ENCODE measurements at regions not wholly inside any gene's neighbourhood (a gene's known extent, or its start where the extent isn't known, plus 50 kb on each side); places are given as distances from the start of the nearest gene placed in this dataset.
"Not testable (repeated sequence)": the region's sequence is repeated elsewhere in the genome, so short reads cannot be mapped to it uniquely, and the experiment has no call there.

DNA sequence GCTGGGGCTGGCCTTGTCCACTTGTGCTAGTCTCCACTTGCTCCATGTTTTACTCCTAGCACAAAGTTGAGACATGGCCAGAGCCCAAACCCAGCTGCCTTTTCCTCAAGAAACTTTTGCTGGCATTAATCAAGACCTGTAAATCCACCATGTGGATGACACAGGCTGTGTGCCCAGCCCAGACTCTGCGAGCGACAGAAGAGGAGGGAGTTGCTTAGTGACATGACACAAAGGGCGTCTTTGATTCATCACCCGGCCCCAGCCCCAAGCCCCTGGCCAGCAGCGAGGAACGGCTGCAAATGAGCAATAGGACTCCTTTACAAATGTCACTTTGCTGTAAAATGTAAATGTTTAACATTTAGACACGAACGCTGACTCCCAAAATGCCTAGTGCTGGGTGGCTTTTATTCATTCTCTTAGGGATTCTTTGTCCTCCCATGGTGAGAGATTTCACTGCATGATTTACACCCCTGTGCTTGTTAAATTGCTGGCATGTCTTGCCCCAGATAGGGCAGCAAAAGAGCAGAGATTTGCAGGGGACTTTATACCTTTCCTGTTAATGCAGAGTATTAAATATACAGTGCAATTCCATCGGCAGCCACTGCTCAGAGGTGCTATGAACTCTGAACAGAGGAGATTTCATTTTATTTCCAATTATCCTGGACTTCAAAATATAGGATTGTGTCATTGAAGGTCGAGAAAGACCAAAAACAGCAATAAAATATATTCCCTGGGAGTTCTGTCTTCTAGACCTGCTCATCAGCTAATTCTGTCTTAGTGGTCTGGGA, 263.6 kb upstream of the NCAM1 start:
- no peak for DNase-seq (ENCODE audit: low read depth in 2 of 2)

DNA sequence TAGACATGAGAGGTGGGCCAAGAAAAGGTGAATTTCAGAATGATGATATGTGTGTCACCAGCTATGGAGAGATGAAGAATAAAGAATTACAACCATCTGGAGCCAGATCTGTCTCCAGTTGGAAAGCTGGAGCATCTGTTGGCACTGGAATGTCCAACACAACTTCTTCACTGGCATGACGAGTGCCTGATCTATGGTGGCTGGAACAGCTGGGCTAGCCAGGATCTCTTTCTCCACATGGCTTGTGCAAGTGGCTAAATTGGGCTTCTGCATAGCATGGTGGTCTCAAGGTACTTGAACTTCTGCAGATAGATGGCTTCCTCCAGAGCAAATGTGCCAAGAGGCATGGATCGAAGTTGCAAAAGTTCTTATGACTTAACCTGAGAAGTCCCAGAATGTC, 256.1 kb upstream of the NCAM1 start:
- DNase-seq (ENCODE audit: low read depth in 2 of 2): no peak

DNA sequence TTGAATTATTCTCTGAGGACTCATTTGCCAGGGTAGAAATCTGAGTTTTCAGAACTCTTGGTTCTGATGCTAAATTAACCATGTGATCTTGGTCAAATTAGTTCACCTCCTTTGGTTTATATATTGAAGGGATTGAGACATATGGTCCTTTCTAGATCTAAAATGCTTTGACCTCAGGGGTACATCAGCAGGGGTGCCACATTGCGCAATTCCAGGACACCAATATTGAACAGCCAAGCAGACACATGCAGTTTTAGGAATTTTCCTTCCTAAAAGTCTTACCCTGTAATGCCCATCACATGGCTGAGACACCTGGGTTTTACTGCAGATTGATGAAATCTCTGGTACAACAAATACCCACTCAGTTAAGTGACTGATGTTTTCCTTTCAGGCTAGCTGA, 254.4 kb upstream of the NCAM1 start:
- DNase-seq (ENCODE audit: low read depth in 2 of 2): no peak

DNA sequence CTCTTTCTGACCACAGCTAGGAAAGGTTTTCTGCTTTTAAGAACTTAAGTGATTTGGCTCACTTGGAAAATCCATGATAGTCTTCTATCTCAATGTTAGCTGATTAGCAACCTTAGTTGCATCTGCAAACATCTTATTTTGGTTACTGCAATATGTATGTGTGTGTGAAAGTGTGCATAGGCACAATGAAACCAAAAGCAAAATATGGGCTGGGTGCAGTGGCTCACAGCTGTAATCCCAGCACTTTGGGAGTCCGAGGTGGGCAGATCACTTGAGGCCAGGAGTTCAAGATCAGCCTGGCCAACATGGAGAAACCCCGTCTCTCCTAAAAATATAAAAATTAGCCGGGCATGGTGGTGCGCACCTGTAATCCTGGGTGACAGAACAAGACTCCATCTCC, 246.9 kb upstream of the NCAM1 start:
- not testable (repeated sequence) for DNase-seq (ENCODE audit: low read depth in 2 of 2)

DNA sequence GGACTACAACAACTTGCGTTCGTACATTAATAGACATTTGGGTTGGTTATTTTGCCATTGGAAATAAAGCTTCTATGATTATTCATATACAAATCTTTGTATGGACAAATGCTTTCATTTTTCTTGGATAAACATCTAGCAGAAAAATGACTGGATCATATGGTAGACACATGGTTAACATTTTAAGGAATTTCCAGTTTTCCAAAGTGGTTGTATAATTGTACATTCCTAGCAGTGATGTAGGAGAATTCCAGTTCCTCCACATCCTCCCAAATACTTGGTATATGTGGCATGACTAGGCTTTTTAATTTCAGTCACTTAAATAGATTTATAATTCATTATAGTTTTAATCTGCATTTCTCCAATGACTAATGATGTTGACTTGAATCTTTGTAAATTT, 246.2 kb upstream of the NCAM1 start:
- no peak for DNase-seq (ENCODE audit: low read depth in 2 of 2)

DNA sequence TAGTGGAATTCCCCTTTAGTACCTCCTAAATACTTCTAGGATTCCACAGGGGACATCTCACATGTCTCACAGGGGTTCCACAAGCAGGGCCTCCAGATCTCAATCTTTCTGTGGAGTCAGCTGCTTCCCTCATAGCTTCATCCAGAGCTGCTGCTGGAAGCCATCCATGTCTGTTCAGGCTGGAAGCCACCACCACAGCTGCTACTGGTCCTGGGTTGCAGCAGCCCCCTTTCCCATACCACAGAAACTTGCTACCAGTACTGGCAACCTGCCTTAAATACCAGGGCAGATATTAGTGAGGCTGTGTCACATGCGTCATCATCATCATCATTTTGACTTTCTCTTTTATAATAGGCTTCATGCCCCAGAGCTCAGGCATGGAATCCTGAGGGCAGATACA, 242.7 kb upstream of the NCAM1 start:
- DNase-seq (ENCODE audit: low read depth in 2 of 2): no peak

DNA sequence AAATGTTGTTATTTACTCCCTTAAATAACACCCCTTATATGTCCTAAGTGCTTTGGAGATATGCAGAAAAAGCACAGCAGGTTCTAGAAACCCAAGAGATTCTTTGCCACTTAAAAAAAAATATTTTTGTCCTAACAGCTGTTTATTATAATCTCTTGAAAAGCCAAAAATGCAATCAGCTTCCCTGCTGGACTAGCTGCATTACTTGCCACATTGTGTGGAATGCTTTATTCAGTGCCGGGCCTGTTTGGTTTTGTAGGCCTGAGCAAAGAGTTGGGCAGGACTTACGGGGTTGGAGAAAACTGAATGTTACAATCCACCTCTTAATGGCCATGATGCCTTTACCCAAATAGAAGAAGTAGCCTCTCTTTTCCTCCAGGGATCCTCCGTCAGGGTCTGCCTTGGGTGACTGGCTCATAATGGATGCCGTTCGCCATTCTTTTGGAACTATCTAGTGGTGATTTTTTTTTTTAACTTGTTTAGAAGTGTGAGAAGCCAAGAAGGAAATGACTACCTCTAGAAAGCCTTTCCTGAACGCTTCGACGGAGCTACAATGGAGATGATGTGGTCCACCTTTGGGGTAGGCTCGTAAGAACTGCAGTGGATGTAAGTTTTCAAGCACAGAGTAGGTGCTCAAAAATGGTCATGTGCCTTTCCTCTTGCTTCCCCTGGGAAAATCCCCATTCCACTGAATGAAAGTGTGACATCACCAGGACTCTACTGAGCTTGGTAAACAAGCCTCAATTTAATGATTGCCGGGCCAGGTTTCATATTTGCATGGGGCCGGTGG, 241.3 kb upstream of the NCAM1 start:
- DNase-seq (ENCODE audit: low read depth in 2 of 2): no peak

DNA sequence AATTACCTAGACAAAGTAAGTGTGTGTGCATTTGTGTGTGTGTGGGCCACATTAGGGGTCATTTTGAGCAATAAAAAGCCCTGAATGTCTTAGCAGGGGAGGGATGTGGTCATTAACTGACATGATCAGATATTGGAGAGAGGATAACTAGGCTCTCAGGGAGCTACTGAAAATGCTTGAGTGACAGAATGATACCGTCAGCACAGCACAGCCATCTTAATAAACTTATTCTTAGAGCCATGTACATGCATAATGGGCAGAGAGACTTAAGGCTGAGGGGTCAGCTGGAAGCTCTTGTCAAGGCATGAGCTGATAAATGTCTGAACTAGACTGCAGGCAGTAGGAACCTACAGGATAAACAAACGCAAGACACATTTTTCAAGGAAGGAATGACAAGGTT, 239.1 kb upstream of the NCAM1 start:
- DNase-seq (ENCODE audit: low read depth in 2 of 2): no peak

DNA sequence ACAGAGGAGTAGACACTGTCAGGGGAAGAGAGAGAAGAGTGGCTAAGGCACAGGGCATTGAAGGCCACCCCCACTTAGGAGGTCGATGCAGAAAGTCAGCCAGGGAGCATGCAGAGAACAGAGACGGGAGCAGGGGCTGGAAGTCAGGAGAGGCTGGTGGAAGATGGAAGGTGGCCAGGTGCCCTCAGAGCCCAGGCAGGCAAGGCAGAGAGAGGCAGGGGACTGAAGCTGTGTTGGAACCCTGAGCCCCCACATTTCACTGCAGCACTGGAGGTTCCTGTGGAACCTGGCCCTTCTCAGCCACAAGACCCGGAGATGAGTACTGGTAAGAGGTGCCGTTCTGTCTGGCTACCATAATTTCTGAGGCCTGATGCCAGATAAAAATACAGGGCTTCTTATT, 238.3 kb upstream of the NCAM1 start:
- no peak for DNase-seq (ENCODE audit: low read depth in 2 of 2)

DNA sequence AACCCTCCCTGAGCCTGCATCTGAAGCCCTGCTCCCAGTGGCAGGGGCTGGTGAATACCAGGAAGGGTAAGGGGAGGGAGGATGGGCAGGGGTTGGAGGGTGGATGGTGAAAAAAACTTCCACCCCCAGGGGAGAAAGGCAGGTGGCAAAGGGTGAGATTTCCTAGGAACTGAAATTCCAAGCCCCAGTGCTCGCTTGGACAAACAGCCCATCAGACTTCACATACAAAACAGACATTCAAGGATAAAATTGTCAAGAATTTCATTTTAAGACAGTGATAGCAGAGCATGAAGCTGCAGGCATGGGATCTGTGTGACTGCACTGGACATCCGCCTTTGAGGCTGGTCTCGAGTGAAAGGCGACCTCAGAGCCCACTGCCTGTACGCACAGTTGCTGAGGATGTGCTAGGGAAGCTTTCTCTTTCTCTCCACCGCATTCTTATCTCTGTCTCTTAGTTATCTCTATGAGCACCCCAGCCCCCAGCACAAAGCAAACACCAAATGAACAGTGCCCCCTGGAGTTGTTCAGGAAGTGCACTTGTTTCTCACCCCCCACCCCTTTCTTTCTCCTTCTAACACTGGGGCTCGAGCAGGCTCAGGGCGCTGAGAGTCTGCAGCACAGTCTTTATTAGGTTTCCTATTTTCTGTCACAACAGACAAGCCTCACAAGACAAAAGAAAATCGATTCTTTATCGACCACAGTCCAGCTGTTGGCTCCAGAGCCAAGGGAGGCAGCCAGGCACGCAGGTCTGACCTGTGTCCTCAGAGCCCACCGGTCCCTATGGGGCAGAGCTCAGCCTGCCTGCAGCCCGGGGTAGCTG, 237.3 kb upstream of the NCAM1 start:
- DNase-seq (ENCODE audit: low read depth in 2 of 2): no peak

DNA sequence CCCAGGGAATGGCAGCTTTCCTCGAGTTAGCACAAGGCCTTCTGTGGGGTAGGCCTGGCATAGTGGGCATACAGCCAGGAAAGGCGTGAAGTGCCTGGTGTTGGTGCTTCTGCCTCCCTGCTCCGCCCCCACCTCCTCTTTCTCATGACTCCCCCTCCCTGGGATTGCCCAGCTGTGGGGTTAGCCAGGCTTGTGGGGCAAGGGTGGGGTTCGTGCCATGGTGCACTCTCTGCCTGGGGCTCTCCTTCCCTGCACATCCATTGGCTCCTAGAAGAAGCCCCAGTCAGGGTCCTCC, 236.8 kb upstream of the NCAM1 start:
- no peak for DNase-seq (ENCODE audit: low read depth in 2 of 2)

DNA sequence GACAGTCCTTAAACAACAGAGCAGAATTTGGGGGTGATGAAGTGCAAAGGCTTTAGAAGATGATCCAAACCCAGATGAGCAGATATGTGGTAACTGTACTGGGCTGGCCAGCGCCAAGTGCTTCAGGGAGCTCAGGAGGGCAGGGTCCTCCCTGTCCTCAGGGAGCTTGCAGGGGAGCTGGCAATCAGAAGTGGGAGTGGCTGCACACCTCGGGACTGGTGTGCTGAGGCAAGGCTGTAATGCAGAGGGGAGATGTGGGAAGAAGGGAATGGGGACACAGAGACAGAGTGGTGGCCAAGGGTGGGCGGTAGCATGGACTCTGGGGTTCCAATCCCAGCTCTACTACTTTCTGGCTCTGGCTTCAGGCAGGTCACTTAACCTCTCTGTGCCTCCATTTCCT, 235.6 kb upstream of the NCAM1 start:
- no peak for DNase-seq (ENCODE audit: low read depth in 2 of 2)

DNA sequence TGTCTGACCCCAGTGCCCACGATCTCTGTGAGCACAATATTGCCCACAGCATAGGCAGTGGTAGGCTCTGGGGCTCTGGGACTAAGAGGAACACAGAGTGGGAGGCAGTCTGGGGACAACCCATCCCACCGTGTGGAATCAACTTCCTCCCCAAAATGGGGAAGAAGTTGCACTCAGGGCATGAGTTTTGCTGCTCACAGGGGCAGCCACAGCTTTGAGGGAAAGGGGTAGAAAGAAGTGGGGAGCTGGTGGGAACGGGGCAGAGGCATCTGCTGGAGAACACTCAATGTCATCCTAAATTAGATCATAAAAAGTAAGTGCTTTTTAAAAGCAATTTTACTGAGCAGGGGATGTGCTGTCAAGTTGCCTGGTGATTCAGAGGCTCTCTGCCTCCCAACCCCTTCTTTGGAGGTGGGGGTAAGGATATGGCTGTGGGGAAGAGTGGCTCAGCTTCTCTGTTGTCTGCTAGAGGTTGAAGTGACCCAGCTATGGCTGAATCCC, 233.8 kb upstream of the NCAM1 start:
- DNase-seq (ENCODE audit: low read depth in 2 of 2): no peak

DNA sequence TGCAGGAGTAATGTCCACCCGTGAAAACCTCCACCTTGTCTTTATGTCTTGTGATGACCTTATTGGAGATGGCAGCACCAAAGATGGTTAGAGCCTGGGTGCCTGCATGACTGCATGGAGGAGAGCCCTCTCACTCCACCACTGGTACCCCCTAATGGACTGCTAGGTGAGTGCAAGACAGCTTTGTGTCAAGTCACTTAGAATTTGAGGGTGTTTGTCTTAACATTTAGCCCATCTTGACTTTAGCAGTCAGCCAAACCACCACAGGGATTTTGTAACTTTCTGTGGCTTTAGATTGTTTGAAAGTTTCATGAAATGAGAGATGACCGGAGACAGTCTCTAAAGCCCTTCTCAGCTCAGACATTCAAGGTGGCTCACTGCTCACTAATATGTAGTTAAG, 232.9 kb upstream of the NCAM1 start:
- no peak for DNase-seq (ENCODE audit: low read depth in 2 of 2)

DNA sequence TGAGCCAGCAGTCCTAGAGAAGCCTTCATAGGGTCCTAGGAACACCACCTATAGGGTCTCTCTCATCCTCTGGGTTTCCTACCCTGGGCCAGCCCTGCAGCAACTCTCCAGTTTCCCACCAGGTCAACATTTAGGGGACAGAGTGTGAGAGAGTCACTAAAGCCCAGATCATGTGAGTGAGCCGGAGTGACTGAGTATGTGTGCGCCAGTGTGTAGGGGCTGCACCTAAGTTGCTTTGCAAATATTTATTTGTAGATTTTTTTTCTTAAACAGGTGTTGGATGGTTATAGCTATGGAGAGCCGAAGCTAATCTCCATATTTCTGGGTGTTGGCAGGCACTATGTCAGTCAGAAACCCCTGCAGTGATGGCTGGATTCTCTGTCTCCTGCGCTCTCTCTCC, 232.5 kb upstream of the NCAM1 start:
- DNase-seq (ENCODE audit: low read depth in 2 of 2): no peak

DNA sequence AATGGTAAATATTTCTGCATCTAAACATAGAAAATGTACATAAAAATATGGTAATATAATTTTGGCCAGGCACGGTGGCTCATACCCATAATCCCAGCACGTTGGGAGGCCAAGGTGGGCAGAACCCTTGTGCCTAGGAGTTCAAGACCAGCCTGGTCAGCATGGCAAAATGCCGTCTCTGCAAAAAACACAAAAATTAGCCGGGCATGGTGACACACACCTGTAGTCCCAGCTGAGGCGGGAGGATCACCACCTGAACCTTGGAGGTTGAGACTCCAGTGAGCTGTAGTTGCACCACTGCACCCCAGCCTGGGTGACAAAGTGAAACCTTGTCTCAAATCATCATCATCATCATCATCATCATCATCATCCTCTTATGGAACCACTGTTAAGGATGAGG, 230.6 kb upstream of the NCAM1 start:
- DNase-seq (ENCODE audit: low read depth in 2 of 2): no peak

DNA sequence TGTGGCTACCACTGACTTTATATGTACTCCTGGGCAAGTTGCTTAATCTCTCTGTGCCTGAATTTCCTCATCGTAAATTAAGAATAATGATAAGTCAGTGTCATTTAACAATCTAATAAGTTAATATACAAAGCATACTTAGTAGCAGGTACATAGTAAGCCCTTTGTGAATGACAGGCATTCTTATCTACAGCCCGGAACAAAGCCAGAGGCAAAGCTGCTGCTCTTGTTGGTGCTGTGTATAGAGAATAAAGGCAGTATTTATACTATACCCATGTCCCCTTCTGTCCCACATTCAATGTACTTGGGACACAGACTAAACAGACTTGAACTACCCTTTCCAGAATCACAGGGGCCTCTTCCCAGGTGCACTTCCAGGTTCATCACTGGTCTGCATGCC, 229.7 kb upstream of the NCAM1 start:
- no peak for DNase-seq (ENCODE audit: low read depth in 2 of 2)

DNA sequence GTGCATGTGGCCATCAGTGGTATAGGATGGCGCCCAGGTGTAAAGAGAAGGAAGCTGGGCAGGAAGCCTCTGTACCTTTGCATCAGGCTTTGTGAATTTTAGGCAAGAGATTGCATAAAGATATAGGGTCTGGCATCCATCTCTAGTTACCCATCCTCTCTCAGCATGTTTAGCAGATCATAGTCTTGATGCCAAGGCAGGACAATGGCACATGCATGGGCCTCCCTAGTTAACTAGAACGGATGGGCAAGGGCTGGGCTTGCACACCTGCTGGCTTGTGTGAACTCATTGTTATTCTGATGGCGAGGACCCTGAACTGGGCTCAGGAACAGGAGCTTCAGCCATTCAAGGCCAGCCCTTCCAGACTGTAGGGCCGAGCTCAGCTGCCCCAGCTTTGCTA, 229.2 kb upstream of the NCAM1 start:
- DNase-seq (ENCODE audit: low read depth in 2 of 2): no peak

DNA sequence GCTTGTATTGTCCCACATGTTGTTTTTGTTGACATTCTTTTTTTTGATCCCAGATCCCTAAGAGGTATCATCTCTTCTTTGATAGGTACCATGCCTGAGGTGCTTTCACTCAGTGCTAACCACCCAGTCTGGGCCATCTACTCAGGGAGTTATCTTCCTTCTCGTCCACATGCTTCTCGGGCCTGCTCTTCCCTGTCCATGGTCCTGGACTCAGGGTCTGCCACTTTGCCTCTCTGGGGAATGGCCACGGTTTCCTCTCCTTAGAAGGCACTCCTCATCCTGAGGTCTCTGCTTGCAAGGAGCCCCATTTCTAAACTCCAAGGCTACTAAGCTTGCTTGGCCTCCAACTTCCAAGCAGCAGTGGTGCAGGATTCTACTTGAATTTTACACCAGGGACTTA, 227.0 kb upstream of the NCAM1 start:
- DNase-seq (ENCODE audit: low read depth in 2 of 2): no peak

DNA sequence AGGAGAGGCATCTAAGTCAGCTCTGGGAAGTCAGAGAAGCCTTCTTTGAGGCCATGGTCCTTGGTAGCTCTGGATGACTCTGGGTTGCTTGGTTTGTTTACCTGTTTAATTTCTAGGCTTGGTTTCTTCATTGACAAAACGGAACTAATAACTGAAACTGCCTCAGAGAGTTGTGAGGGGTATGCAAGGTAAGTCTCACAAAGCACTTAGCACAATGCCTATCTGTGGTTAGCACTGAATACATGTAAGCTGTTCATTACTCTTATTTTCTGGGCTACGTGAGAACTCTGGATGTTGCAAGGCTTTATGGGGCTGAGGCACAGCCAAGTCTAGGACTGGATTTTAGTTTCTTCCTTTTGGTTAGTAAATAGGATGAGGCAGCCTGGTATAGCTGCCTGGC, 225.8 kb upstream of the NCAM1 start:
- DNase-seq (ENCODE audit: low read depth in 2 of 2): no peak

DNA sequence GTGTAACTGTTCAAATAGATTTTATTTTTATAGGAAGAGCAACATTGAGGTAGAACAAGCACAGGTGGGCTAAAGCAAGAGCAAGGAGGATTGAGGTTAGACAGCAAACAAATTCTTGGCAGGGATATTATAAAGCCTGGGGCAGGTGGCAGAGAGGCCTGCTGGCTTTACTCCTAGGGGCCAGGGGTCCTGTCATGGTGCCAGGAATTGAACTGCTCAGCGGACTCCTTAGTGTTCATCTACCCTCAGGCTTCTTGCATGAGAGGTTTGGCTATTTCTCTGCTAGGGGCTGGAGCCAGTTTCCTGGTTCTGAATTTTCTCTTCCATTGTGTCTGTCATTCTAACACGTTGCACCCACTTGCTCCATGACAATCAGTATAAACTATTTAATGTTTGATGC, 217.2 kb upstream of the NCAM1 start:
- DNase-seq (ENCODE audit: low read depth in 2 of 2): no peak

DNA sequence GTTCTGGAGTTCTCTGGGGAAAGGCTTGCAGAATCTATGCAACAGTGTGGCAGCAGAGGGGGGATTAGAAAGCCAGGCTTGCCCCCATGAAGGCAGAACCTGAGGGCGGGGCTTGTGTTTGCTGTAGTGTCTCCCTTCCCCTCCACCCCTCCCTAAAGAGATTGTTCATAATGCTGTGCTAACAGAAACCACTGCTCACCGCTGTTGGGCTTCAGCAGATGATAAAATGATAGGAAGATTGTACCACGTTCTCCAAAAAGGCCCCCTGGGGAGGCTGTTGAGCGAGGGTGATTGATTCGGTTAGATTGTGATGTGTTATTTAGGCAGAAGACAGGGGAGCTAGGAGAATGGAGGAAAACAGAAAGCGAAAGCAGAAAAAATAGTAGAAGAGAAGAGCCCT, 215.2 kb upstream of the NCAM1 start:
- DNase-seq (ENCODE audit: low read depth in 2 of 2): no peak

DNA sequence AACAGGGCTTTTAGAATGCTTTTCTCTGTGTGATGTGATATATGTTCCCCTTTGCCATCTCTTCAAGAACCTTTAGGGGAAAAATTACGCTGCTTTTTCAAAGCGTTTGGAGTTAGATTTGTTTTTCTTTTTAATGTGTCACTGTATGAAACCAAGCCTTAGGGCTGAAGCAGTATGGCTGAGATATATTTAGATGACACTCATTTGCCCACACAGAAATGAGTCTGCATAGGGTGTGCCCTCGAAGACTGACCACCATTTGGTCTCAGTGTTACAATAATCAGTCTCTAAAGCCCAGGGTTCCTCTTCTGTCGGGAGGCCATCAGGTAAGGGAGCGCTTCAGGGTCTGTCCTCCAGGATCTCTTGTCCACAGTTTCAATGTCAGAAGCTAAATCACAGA, 213.0 kb upstream of the NCAM1 start:
- no peak for DNase-seq (ENCODE audit: low read depth in 2 of 2)
